ENCODE measurements at regions not wholly inside any gene's neighbourhood (a gene's known extent, or its start where the extent isn't known, plus 50 kb on each side); places are given as distances from the start of the nearest gene placed in this dataset.
"Not testable (repeated sequence)": the region's sequence is repeated elsewhere in the genome, so short reads cannot be mapped to it uniquely, and the experiment has no call there.

DNA sequence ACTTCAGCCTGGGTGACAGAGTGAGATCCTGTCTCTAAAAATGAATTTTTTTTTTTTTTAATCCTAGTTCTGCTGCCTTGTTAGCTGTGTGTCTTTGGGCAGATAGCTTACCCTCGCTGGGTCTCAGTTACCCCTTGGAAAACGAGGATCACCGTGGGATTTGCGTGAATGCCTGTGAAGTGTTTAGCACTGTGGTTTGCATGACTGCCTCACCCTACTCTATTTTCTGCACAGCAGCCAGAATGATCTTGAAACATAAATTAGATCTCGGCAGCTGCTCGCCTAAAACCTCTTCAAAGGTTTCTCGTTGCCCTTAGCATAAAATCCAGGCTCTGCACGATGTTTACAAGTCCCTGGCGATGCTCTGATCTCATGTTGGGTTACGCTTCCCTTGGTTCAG, 71.2 kb upstream of the GRIN2A start:
- no peak for TF ChIP-seq POLR2A (IDR thresholded peaks at IDR 0.05)
- TF ChIP-seq, protein P1, sequence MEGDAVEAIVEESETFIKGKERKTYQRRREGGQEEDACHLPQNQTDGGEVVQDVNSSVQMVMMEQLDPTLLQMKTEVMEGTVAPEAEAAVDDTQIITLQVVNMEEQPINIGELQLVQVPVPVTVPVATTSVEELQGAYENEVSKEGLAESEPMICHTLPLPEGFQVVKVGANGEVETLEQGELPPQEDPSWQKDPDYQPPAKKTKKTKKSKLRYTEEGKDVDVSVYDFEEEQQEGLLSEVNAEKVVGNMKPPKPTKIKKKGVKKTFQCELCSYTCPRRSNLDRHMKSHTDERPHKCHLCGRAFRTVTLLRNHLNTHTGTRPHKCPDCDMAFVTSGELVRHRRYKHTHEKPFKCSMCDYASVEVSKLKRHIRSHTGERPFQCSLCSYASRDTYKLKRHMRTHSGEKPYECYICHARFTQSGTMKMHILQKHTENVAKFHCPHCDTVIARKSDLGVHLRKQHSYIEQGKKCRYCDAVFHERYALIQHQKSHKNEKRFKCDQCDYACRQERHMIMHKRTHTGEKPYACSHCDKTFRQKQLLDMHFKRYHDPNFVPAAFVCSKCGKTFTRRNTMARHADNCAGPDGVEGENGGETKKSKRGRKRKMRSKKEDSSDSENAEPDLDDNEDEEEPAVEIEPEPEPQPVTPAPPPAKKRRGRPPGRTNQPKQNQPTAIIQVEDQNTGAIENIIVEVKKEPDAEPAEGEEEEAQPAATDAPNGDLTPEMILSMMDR (IDR thresholded peaks at IDR 0.05) = no peak
- 68% methylated on average over 5 of the region's 10 CpGs for WGBS (ENCODE audit: insufficient coverage, low coverage, low lambda C conversion rate, missing lambda C conversion rate)
- Histone ChIP-seq H3K27me3 (no peaks in the 10 kb centered on the region), H3K4me3 (no peak overlapping the region), H3K27ac (no peak overlapping the region), H3K9me3 (no peaks in the 10 kb centered on the region), H3K4me1 (peaks cover 0 to 16% (median 4%) of the 10 kb centered on the region in 4 donors), H3K36me3 (no peaks in the 10 kb centered on the region)
- DNase-seq (no peak), ATAC-seq (no peak)
- intact Hi-C loops (cut with DNase I) = loop anchor here in 1 of 2 donors (10.0 kb wide), 1 partner anchor 251 kb away; no protein-coding TSS in a partner anchor

GRCh38 chr16:10255728-10256127, 73.5 kb upstream of the GRIN2A start:
- no peak overlapping the region for H3K4me3 ChIP-seq
- DNase-seq (no peak), ATAC-seq (no peak)
- TF ChIP-seq POLR2A (IDR thresholded peaks at IDR 0.05) = no peak
- intact Hi-C loops (cut with DNase I) = loop anchor here (5.0 to 10.0 kb wide), 2 partner anchors 249 to 252 kb away; no protein-coding TSS in a partner anchor
- H3K27me3 ChIP-seq = no peaks in the 10 kb centered on the region
- peaks cover 0 to 16% (median 4%) of the 10 kb centered on the region in 4 donors for H3K4me1 ChIP-seq
- H3K36me3 ChIP-seq = no peaks in the 10 kb centered on the region
- H3K27ac ChIP-seq = no peak overlapping the region
- no CpG with 5 or more reads among the region's 3 CpGs for WGBS (ENCODE audit: insufficient coverage, low coverage, low lambda C conversion rate, missing lambda C conversion rate)
- no peaks in the 10 kb centered on the region for H3K9me3 ChIP-seq

- DNase-seq = peak; percentile 42 to 62 (median 61)
- intact Hi-C loops (cut with DNase I) = loop anchor here (5.0 to 10.0 kb wide), 2 partner anchors 248 to 250 kb away; no protein-coding TSS in a partner anchor
- H3K27me3 ChIP-seq = no peaks in the 10 kb centered on the region
- H3K9me3 ChIP-seq = no peaks in the 10 kb centered on the region
- peaks cover 0 to 20% (median 4%) of the 10 kb centered on the region in 4 donors for H3K4me1 ChIP-seq
- peak overlapping the region in 2 of 3 donors; percentile 73 to 79 for H3K27ac ChIP-seq
- no peaks in the 10 kb centered on the region for H3K36me3 ChIP-seq
- TF ChIP-seq POLR2A (IDR thresholded peaks at IDR 0.05) = no peak
- TF ChIP-seq, protein P1 (IDR thresholded peaks at IDR 0.05) = peak; percentile 61 to 75 (median 68)
- peak; percentile 92 to 94 (median 94) for ATAC-seq
- WGBS (ENCODE audit: insufficient coverage, low coverage, low lambda C conversion rate, missing lambda C conversion rate) = 7% methylated on average over 14 of the region's 17 CpGs
- peak overlapping the region in 2 of 3 donors; percentile 27 to 31 for H3K4me3 ChIP-seq
These were observed 74.8 kb upstream of the GRIN2A start for GRCh38 chr16:10256784-10257641.

GRCh38 chr16:10257642-10258251, 75.5 kb upstream of the GRIN2A start:
- WGBS (ENCODE audit: insufficient coverage, low coverage, low lambda C conversion rate, missing lambda C conversion rate) = 57% methylated on average over 8 of the region's 10 CpGs
- DNase-seq, H3K27me3 ChIP-seq, H3K36me3 ChIP-seq, H3K4me3 ChIP-seq, H3K9me3 ChIP-seq: not testable (repeated sequence)
- ATAC-seq = peak in 3 of 4 donors; percentile 19 to 52 (median 22)
- Histone ChIP-seq H3K27ac (peak overlapping the region in 2 of 3 donors; percentile 73 to 79), H3K4me1 (peaks cover 0 to 28% (median 7%) of the 10 kb centered on the region in 4 donors)
- intact Hi-C loops (cut with DNase I) = loop anchor here (5.0 to 10.0 kb wide), 2 partner anchors 247 to 250 kb away; no protein-coding TSS in a partner anchor

DNA sequence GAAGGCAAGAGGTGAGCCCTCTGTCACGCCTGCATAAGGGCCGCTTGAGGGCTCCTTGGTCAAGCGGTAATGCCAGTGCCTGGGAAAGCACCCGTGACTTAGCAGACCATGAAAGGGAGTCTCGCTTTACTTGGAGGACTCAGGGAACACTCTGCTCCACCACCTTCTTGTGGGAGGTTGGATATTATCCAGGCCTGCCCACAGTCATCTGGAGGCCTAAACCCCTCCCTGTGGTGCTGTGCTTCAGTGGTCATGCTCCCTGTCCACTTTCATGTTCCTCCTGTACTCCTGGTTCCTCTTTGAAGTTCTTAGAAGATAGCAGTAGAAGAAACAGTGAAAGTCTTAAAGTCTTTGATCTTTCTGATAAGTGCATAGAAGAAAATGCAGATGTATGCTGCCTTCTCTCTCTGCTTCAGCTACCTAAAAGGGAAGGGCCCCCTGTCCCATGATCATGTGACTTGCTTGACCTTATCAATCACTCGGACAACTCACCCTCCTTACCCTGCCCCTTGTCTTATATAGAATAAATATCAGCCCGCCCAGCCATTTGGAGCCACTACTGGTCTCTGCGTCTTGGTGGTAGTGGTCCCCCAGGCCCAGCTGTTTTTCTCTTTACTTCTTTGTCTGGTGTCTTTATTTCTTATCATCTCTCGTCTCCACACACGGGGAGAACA, 76.8 kb upstream of the GRIN2A start:
- H3K4me3 ChIP-seq, ATAC-seq, H3K27me3 ChIP-seq, H3K36me3 ChIP-seq, H3K27ac ChIP-seq, H3K9me3 ChIP-seq, DNase-seq: not testable (repeated sequence)
- WGBS (ENCODE audit: insufficient coverage, low coverage, low lambda C conversion rate, missing lambda C conversion rate) = 76% methylated on average over 8 of the region's 10 CpGs
- intact Hi-C loops (cut with DNase I) = loop anchor here (5.0 to 10.0 kb wide), 2 partner anchors 246 to 248 kb away; no protein-coding TSS in a partner anchor
- H3K4me1 ChIP-seq = peaks cover 0 to 40% (median 8%) of the 10 kb centered on the region in 4 donors
